Islet precursor cell (in vitro differentiated cells): ENCODE measurements at regions not wholly inside any gene's neighbourhood (a gene's known extent, or its start where the extent isn't known, plus 50 kb on each side); places are given as distances from the start of the nearest gene placed in this dataset.
"Not testable (repeated sequence)": the region's sequence is repeated elsewhere in the genome, so short reads cannot be mapped to it uniquely, and the experiment has no call there.

Experiments used
- DNase-seq: peaks from one replicate; pipeline ENCODE4 v3.0.0-alpha.2; 2018

DNA sequence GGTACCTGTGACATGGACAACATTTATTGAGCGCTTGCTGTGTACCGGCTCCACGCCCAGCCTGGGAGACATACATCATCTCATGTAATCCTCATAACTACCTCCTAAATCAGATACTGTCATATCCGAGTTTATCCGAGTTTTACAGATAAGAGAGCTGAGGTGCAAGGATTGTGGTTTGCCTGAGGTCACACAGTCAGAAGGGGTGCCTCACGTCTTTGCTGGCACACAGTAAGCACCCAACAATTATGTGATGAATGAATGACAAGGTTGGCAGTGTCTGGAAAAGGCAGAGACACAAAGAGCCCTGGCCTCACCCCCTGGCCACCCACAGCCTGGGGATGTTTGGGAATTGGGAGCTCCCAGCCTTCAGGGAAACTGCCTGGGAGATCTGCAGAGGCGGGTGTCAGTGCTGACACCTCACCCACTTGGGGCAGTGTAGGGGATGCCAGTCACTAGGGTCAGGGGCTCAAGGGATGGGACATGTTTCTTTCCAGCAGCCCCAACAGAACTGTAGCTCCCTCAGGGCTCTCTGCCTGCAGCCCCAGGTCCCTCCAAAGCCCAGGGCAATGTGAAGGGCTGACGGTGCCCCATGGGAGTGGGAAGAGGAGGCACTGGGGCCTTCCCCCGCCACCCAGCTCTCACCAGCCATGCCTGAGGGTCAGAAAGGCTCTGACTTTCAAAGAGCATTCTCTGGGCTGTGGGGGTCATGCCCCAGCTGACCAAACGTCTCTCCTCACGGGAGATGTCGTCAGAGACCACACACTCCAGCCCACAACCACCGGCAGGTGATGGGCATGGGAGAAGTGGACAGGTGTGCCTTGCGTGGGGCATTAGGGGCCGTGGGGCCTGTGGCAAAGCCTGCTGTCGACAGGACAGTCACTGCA lies 157.5 kb downstream of the ZFP36L2 start:
- no peak for DNase-seq

DNA sequence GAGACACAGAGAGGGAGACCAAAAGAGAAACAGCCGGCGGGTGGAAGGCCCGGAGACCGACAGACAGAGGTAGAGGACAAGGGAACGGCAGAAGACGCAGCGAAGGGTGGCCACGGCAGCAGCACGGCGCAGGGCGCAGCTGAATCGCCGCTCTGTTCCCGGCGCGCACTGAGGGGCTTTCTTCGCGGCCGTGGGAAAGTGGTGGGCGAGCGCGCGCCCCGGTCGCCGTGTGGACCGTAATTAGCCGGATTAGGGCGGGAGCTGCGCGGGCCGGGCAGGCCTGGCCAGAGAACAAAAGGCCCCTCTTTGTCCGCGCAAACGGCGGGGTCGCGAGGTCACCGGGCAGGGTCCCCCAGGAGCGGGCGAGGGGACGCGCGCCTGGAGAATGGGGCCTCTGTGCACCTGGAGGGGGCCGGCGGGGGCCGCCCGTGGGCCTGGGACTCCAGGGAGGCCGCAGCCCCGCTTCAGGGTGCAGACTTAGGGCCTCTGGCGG lies 158.3 kb downstream of the ZFP36L2 start:
- DNase-seq: peak; percentile 59

DNA sequence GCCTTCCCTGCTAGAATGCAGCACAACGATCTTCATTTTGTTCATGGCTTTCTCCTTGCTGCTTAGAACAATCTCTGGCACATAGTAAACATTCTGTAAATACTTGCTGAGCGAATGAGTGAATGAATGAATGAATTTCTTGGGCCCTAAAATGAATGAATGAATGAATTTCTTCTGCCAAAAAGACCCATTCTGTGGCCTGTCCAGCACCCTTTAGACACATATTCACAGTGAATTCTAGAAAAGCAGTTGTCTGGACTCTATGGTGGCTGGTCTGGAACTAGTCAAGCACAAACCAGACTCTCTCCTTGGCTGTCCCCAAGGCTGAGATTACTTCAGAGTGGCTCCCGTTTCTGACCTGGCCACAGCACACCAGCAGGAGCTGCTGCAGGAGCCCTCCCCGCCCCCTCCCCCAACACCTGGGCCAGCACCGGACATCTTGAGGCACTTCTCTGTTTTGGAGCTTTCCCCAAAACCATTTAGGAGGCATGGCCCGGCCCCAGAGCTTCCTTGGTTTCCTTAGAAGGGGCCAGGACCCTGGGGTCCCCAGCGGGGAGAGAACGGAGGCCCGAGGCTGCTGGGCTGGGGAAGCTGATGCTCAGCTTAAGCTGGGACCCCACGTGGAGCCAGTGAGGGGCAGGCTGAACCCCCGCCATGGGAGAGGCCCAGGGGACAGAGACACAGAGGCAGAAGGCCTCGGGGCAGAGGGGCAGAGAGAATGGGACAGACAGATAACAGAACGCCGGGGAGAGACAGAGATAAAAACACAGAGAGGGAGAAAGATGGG lies 159.0 kb downstream of the ZFP36L2 start:
- peak; percentile 73 for DNase-seq

DNA sequence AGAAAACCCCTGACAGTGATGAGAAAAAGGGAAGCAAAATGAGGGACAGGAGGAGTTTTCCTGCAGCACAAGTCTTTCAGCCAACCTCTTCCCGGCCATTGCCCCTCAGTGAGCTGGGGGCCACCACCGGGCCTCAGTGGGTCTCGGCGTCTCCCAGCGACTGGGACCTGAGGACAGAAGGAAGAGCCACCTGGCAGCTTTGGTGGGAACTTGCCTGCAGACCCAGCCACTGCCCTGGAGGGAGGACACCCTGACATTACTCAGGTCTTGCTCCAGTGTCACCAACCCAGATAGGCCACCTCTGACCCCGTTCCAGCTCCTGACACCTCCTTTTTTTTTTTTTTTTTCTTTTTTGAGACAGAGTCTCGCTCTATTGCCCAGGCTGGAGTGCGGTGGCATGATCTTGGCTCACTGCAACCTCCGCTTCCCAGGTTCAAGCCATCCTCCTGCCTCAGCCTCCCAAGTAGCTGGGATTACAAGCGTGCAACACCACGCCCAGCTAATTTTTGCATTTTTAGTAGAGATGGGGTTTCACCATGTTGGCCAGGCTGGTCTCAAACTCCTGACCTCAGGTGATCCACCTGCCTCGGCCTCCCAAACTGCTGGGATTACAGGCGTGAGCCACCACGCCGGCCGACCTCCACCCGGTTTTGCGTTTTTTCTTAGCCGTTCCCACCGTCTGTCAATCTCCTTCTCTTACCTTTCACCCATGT lies 159.7 kb downstream of the ZFP36L2 start:
- not testable (repeated sequence) for DNase-seq

DNA sequence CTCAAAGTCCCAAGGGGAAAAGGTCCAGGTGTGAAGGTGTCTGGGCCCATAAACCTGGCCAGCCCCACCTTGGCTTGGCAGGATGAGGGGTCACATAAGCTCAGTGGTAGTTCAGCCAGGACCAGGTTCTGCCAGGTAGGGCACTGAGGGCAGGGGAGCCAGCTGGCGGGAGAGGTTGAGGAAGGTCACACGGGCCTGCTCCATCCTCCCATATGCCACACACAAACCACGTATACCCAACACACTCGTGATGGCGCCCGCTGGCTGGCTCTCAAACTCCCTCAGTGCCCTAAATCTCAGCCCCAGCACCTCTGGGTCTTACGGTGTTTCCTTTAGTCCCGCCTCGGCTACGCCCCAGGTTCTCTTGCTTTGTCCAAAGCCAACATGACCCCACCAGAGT lies 160.5 kb downstream of the ZFP36L2 start:
- DNase-seq: no peak

DNA sequence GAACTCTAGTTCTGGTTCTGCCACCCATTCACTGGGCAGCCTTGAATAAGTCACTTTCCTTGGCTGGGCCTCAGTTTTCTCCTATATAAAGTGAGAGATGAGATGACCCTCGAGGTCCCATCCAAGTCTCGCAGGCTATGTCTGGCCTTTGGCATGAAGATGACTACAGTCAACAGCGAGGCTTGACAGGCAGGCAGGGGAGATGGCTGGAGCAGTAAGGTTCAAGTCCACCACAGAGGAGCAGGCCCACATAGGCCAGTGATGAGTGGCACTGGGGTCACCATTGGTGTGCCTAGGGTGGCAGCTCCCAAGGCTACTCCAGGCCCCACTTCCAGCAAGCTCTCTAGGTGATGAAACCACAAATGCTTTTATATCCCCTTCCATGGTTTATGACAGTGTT lies 161.4 kb downstream of the ZFP36L2 start:
- DNase-seq: no peak

DNA sequence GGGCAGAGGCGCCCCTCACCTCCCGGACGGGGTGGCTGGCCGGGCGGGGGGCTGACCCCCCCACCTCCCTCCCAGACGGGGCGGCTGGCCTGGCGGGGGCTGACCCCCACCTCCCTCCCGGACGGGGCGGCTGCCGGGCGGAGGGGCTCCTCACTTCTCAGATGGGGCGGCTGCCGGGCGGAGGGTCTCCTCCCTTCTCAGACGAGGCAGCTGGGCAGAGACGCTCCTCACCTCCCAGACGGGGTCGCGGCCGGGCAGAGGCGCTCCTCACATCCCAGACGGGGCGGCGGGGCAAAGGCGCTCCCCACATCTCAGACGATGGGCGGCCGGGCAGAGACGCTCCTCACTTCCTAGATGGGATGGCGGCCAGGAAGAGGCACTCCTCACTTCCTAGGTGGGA lies 163.3 kb downstream of the ZFP36L2 start:
- not testable (repeated sequence) for DNase-seq

DNA sequence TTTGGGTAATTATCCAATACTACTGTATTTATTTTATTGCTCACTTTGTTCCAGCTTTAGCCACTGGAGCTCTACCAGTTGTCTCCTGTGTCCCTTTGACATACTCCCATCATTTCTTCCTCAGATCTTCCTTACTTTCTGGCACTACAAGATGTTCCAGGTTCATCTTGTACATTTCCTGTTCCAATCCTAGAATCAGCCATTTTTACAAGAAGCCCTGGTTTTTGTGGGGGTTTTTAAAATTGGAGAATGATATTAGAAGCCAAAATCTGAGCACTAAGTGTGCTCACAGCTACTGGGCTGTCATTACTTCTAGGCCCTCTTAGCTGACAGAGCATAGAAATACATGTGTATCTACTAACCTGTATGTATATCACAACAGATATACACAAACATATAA lies 164.3 kb downstream of the ZFP36L2 start:
- DNase-seq: no peak

DNA sequence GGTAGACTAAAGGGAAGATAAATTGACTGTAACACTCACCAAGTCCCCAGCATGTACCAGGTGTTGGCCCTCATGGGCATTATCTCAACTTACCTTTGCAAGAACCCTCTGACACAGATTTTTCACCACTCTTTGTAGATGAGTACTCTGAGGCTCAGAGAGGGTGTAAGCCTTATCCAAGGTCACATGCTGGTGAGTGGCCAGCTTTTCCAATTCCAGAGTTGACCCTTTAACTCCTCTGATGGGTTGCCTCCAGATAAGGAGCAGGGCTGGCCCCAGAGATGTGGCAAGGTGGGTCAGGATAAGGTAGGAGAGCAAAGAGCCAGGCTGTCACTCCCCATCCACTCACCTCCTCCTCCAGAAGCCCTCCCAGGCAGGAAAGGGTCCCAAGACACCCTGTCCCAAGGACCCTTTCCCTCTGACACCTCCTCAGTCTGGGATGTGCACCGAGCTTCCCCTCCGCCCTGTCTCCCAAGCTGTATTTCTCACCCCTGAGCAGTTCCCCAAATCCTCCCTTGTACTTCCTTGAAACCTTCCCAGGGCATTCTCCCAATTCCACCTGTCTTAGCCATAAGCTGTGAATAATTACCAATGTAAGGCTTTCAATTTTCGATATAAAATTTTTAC lies 165.9 kb downstream of the ZFP36L2 start:
- no peak for DNase-seq

DNA sequence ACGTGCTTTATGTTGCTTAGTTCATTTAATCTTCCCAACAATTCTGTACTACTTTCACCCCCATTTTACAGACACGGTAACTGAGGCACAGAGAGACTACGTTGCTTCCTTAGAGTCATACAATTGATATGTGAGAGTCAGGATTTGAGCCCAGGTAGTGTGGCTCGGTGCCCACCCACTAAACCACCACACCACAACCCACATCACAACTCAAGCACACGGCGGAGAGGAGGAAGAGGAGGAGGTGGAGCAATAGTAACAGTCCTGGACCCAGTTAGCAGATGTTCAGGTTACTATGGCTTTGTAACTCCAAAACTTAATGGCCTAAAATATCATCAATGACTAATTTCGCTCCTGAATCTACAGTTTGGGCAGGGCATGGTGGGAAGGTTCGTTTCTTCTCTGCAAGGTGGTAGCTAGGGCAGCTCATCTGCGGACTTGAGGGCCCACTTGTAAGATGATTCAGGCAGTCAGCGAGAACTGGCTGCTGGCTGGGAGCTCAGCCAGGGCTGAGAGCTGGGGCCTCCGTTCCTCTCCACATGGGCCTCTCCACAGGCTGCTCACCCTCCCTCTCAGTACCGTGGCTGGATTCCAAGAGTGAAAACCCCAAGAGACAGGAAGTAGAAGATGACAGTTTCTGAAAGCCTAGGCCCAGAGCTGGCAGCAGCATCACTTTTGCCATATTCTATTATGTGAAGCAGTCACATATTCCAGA lies 167.1 kb downstream of the ZFP36L2 start:
- no peak for DNase-seq

DNA sequence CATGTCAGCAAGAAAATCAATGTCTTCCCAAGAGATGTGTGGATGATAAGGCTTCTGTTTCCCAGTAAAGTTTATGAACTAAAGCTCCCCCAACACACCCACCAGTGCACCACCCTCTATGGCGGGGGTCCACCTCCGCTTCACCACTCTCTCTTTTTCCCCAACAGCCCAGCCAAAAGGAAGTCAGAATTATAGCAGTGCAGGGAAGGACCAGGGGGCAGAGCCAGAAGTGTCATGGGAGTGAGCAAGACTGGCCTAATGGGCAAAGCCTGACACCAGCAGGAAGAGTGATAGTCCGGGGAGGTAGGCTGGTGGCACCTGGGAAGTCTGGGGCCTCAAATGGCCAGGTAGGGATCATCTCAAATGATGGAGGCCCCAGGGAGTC lies 167.7 kb downstream of the ZFP36L2 start:
- no peak for DNase-seq

DNA sequence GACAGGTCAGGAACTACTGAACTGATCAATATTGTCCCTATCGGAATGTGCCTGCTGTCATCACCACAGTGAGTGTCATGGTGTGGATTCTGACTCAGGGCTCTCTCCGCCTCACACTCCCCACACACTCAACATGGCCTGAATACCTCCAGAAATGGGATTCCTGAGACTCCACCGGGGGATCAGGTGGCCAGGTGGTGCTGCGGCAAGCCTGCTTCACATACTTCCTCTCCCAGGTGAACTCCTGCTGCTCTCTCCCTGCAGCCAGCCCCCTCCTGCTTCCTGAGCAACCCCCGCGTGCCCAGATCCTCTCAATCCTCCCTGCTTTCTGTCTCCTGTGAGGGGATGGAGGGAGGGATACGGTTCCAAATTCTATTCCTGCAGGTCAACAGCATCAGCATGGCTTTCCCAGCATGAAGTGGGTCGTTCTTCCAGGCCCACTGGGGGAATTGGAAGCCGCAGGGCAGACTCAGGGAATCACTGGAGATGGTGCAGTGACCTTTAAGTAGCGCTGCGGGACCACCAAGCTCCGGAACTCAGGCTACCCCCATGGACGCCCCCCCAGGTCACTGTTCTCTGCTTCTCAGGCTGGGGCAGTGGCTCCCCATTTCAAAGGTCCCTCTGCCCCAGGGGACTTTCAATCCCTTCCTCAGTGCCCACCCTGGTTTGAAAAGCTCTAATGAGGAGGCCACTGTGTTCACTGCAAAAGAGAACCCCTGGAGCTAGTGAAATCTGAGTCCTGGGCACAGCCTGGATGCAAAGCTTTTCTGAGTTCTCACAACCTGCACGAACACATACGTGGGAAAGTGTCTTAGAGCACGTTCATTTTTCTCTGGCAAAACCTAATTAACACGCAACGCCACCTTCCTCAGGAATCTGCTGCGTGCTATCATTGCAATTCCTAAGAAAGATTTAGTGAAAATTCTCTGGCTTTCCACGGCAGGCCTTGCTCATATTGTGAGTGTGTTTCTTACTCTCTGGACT lies 168.4 kb downstream of the ZFP36L2 start:
- peak; percentile 79 for DNase-seq

DNA sequence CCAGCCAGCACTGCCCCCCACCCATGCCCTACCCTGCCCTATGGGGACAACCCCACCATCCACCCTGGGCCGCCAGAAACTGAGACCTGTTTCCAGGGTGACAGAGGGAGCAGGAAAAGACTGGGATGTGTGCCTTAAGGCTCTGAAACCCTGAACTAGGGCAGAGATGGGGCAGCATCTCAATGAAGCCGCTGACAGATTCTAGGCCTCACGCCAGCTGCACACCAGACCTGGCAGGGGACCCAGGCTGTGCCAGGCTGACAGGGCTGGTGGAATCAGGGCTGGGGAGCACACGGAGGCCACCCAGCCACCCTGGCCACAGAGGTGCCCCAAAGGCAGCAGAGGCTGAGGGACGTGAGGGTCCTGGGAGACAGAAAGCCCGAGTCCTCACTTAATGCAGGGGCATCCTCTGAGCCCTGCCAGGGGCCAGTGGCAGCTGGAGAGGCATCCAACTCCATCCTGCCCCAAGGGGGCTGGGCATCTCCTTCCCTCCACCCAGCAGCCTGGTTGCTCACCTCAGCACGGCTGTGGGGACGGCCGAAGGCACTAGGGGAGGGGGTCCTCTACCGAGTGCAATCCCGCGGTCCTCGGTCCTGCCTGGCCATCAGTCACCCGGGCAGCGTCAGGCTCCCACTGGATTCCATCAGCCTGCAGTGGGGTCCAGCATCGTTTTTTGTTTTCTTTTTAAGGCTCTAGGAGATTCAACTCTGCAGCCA lies 169.2 kb downstream of the ZFP36L2 start:
- DNase-seq: no peak

DNA sequence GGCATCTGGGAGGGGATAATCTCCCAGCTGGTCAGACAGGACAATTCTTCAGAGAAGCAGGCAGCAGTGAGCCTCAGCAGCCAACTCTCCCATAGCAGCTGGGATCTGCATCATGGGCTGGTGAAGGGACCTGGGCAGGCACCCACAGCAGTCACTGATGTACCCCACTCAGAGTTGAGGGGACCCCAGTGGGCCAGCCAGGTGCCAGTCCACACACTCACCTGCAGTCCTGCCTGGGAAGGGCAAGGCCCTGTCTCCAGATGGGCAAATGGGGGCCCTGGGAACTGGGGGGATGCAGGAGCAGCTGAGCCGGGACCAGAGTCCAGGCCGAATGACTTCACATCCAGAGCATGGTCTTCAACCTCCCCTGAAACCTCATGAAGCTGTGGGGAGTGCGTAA lies 170.4 kb downstream of the ZFP36L2 start:
- DNase-seq: no peak

DNA sequence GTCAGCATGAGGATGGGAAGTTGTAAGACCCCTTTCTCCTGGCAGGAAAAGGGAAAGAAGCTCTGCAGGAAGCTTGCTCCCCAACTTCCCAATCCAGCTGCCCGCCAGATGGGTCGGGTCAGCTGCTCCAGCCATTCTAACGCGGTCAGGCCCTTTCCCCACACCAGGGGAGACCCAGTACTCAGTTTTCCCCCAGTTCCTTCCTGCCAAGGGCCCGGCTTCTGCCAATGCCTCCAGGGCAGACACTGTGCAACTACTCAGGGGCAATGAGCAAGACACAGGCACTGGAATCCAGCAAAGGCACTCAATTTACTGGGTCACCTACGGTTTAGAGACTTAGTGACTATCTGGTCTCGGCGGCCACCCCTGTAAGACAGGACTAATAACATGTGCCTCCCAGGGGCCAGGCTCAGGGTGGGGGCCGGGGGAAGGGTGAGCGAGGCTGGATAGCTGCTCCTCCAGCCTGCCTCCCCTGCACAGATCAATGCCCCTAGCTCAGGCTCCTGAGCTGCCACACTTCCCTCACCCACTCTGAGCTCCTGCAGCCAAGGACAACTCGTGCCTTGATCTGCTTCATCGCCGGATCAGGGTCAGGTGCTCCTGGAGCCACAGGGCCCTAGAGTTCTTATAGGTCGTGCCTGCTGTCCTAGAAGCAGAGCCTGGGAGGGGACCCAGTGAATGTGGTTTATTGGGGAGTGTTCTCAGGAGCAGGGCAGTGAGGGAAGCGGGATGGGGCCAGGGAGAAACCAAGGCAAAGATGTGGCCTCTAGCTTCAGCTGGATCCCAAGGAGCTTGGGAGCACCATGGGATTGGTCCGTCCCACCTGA lies 171.1 kb downstream of the ZFP36L2 start:
- no peak for DNase-seq

DNA sequence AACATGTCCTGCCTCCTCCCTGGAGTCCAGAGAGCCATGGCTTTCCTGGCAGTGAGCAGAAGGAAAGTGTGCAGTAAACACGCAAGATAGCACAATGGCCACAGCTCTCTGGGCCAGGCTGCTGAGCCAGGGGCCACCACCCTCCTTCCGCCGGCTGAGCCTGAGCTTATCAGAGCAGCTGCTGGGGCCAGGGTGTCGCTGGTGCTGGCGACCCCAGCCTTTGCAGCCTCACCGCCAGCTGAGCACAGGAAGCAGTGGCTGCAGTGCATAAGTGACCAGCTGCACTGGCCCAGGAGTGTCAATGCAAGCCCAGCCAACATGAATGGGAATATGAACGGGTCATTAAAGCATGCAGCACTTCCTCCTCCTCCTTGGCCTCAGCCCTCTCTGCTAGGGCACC lies 172.0 kb downstream of the ZFP36L2 start:
- DNase-seq: peak; percentile 53

DNA sequence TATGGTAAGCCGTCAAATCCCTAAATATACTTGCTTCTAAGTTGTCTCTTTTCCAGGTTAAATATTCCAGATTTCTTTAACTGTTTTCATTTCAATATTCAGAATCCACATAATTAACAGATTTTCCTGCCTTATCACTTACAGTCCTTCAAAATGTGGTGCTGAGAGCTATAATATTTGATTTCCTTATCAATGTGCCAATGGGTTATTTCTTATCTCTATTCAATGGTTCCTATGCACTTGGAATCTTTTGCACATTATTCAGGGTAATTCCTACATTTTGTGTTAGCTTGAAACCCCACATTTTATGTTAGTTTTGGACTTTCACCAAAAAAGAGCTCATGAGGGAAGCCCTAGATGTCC lies 173.5 kb downstream of the ZFP36L2 start:
- no peak for DNase-seq

DNA sequence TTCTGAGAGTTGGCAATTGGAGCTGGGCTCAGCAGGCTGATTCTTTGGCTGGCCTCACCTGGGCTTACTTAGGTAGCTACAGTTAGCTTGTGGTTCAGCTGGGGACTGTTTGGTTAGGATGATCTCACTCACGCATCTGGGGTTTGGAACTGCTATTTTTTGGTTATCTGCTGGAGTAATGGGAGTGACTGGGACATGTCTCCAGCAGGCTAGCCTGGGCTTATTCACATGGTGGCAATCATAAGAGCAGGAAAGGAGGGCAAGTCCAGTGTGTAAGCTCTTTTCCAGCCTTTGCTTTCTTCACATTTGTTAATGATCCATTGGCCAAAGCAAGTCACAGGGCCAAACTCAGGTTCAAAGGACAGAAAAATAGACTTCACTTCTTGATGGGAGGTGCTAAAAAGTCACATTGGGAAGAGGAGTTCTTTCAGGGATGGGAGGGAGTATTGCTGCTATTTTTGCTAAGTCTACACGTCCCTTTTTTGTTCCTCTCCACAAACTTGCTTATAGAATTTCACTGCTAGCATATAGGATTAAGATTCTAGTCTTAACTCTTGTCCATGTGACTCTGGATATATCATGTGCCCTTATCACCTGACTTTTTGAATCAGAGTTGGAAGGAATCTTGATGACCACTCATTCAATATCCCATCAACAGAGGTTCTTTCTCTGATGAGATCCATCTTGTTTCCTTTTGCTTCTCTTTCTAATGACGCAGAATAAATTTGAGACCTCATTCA lies 174.0 kb downstream of the ZFP36L2 start:
- no peak for DNase-seq

DNA sequence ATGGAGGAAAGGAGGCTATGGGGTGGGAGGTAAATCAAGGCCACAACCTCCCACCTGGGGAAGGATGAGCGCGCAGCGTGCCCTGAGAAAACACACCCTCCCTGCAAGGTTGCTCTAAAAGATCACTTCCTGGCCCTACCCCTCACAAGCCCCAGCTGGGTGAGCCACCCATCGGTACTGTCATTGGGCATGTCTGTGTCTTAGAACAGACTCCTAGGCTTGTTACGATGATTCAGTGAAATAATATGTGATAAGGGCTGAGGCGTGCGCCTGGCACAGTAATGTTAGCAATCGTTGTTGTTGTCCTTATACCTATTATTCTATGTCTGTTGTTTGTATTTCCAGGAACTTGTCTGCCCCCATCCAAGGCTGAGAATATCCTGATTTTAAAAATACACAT lies 175.1 kb downstream of the ZFP36L2 start:
- peak; percentile 76 for DNase-seq
